GM04504 (cell line): ENCODE measurements at regions not wholly inside any gene's neighbourhood (a gene's known extent, or its start where the extent isn't known, plus 50 kb on each side); places are given as distances from the start of the nearest gene placed in this dataset.
"Not testable (repeated sequence)": the region's sequence is repeated elsewhere in the genome, so short reads cannot be mapped to it uniquely, and the experiment has no call there.

Experiments
- DNase-seq: peaks from one replicate; pipeline ENCODE4 v3.0.0-alpha.2; 2012; ENCODE audit warnings: low read depth

- no peak for DNase-seq
Measured at GRCh38 chr2:4916094-4916493, 776.1 kb upstream of the SOX11 start.

DNA sequence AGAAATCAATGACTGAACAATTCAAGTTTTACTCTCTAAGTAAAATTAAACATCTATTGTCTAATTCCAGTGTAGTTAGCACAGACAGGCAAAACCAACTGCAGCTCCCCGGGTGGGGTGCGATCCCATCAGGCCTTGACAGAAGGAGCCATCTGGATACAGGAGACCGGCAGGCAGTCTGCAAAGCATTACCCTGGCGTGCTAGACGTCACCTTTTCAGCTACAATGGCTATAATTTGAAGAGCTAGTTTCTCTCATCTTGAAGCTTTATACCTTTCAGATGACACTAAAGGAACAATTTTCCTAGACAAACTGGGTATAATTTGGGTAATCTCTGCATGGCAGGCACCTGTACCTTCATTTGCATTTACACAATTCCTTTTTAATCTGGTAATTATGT is 761.5 kb upstream of the SOX11 start:
- no peak for DNase-seq

DNA sequence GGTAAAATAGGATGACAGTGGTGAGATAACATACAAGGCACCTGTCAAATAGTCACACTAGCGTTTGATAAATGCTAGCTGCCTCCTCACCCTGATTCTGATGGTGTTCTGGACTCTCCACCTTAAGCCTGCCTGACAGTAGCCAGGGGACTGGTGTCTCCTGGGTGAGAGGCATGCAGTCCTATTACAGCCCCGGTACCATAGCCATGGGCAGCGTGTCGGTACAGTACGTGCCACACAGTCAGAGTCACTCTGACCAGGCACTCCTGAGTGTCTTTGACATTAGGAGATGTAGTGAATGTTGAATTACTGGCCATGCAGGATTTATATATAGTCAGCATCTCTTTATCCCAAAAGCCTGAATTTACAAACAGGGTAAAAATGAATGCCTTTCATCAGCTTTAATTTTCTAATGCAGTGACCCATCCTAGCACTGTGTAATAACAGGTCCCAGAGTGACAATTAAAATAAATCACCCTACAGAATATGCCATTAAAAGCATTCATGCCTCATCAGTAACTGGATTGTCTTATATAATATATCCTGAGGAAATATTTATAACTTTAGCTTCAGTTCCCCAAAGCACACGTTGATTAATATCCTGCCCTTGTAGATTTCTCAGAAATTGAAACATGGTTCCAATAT is 760.3 kb upstream of the SOX11 start:
- DNase-seq, result no peak

GRCh38 chr2:4935291-4935690 is 756.9 kb upstream of the SOX11 start:
- not testable (repeated sequence) for DNase-seq

- DNase-seq, result no peak
Measured at GRCh38 chr2:4937550-4937949, 754.6 kb upstream of the SOX11 start.

DNA sequence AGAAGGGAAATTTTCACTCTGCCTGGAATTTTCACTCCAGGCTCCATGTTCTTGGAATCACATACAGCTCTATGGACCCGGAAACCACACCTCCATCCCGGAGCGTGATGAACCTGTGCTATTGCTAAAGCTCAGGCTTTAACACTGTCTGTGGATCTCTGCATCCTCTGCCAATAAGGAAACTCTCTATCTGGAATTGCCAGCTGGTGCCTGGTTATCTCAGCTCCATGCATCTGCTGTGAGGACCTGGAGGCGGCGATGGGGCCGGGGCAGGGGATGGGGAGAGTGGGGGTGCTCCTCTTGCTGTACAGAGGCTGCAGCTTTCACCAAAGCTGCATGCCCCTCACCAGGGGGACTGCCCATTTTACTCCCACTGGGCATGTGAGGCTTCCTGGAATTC is 754.0 kb upstream of the SOX11 start:
- no peak for DNase-seq

DNA sequence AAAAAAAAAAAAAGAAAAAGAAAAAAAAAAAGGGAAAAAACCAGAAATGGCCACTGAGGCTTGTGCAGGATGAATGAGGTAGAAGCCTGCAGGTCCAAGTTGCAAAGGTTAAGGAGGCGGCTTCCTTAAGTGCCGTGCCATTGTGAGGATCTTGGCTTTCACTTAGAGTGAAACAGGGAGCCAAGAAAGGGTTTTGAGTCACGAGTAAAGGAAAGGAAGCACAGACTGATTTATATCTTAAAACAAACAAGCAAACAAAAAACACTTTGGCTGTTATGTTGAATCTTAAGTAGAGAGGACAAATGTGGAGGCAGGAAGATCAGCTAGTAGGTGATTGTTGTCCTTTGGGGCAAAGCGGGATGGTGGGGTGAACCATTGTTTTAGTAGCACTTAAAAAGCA is 749.7 kb upstream of the SOX11 start:
- DNase-seq, result no peak

DNA sequence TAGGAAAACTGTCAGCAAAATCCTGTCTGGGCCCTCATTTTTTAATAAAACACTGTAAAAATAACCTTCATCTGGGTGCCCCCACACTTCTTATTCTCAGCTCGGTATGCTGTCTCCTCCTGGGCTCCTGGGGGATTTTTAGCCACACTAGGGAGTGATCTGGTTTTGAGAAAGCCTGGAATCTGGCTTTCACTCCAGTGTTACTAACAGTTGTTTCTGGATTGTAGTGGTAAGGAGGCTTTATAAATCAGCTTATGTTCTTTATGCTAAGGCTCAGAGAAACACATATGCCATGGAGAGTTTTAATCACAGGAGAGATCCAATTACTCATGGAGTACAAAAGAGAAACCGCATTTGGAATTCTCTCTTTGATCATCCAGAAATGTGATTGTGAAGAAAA is 744.3 kb upstream of the SOX11 start:
- no peak for DNase-seq

DNA sequence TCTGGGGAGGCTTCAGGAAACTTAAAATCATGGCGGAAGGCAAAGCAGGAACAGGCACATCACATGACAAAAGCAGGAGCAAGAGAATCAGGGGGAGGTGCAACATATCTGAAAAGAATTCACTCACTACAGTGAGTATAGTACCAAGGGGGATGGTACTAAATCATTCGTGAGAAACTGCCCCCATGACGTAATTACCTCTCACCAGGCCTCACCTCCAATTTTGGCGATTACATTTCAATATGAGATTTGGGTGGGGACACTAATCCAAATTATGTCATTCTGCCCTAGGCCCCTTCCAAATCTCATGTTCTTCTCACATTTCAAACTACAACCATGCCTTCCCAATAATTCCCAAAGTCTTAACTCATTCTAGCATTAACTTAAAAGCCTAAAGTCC is 740.8 kb upstream of the SOX11 start:
- DNase-seq, result no peak

GRCh38 chr2:4959219-4959618 is 733.0 kb upstream of the SOX11 start:
- DNase-seq, result no peak

DNA sequence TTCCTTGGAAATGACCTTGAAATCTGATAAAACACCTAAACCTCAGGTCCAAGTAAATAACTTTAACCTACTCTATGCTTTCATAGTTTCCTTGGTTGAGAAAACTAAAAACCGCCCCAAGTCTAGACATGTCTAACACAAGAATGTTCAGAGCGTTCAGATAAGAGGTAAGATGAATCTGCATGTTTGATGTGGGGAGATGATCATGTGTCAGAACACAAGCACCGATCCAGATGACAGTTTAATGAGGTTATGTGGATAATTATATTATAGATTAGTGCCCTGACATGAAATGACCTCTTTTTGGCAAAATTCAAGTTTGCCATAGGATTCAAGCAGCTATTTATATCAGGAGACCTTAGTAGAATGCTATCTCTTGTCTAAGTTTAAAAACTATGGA is 729.8 kb upstream of the SOX11 start:
- no peak for DNase-seq

GRCh38 chr2:4963106-4963505 is 729.1 kb upstream of the SOX11 start:
- DNase-seq, result no peak

GRCh38 chr2:4964001-4964540 is 728.1 kb upstream of the SOX11 start:
- DNase-seq, result no peak

DNA sequence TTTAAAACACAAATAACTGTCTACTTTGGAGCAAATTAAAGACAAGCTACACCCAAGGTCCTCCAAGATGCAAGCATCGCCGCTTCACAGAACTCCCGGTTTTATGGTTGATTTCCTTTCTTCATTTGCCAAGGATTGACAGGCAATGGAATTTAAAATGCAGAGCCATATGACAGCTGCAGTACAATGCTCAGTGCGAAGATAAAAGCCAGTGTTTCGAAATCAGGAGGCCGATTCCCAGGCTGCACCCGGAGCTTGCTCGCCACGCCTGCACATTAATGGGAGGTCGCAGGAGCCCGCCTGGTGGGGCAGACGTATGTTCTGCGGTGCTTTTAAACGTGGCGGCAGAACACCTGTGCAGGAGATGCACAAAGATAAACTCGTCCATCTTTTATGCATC is 727.6 kb upstream of the SOX11 start:
- no peak for DNase-seq

- DNase-seq, result no peak
Measured at GRCh38 chr2:4965556-4966320, 726.4 kb upstream of the SOX11 start.

- no peak for DNase-seq
Measured at GRCh38 chr2:4967206-4967605, 725.0 kb upstream of the SOX11 start.

DNA sequence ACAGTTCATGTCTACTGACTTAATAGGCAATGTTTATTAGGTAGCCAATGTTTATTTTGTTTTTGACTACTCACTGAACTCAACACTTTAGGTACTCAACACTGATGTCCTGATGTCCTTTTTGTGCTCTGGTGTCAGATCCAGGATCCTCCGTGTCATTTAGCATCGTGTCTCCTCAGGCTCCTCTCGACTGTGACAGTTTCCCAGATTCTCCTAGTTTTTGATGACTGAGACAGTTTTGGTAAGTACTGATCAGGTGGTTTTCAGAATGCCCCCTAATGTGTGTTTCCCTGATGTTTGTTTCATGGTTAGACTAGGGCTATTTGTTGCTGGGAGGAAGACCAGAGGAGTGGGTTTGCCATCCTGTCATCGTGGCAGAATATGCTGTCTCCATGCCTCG is 719.7 kb upstream of the SOX11 start:
- no peak for DNase-seq

DNA sequence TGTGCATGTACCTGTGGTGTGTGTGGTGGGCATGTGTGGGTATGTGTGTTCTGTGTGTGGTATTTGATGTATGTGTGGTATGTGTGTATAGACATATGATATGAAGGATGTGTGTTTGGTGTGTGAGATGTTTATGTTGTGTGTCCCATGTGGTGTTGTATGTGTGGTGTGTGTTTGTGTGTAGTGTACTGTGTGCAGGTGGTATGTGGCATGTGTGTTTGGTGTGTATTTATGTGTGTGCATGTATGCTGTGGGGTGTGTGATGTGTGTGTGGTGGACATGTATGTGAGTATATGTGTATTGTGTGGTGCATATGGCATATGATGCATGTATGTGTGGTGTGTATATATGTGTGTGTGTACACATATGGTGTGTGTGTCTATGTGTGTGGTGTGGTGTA is 718.8 kb upstream of the SOX11 start:
- no peak for DNase-seq

GRCh38 chr2:4973973-4974372 is 718.2 kb upstream of the SOX11 start:
- DNase-seq, result no peak

- DNase-seq, result no peak
Measured at GRCh38 chr2:4976407-4976806, 715.8 kb upstream of the SOX11 start.

GRCh38 chr2:4979111-4979510 is 713.1 kb upstream of the SOX11 start:
- no peak for DNase-seq

- DNase-seq, result no peak
Measured at GRCh38 chr2:4980995-4981394, 711.2 kb upstream of the SOX11 start.

GRCh38 chr2:4981802-4982409 is 710.3 kb upstream of the SOX11 start:
- DNase-seq, result no peak
